DMS 273 (cell line): ENCODE measurements at regions not wholly inside any gene's neighbourhood (a gene's known extent, or its start where the extent isn't known, plus 50 kb on each side); places are given as distances from the start of the nearest gene placed in this dataset.

Experiments
- DNase-seq: peaks from one replicate; lab custom pipeline; 2025; ENCODE audit not compliant: unreplicated experiment; lab: John Stamatoyannopoulos, UW

DNA sequence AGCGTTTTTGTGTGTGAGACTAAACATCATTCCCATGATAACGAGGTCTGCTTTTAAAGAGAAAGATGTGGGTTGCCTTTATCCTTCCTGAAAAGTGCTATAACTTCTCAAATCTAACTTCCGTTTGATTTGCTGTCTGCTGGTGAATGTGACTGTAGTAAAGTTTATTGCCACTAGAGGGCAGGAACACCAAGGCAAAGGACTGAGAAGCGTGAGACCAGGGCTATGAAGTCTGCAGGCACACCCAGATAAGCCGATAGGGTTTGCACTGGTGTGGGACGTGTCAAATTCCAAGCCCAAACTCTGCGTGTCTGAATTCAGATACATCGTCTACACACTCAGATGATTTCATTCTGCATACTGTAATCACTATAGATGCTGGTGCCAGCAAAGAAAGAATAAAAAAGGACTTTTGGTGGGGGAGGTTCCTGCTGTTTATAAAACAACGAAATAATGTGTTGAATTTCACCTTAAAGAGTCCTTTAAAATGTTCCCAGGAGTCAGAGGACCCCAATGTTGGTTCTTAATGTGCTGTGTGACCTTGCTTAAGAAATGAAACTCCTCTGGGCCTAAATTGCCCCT is 87.2 kb downstream of the PTTG1 start:
- DNase-seq = peak; percentile 88

GRCh38 chr5:160511280-160511929 is 89.8 kb downstream of the PTTG1 start:
- DNase-seq = no peak
